Ishikawa (cell line): ENCODE measurements at regions not wholly inside any gene's neighbourhood (a gene's known extent, or its start where the extent isn't known, plus 50 kb on each side); places are given as distances from the start of the nearest gene placed in this dataset.

Source experiments
- CEBPB ChIP-seq: IDR thresholded peaks from 2 replicates; pipeline ENCODE4 v1.6.1; 2012
- CREB1 ChIP-seq: IDR thresholded peaks from 2 replicates; pipeline ENCODE4 v1.6.1; 2012; ENCODE audit warnings: low read depth
- EGR1 ChIP-seq: IDR thresholded peaks from 2 replicates; pipeline ENCODE4 v1.6.1; 2012
- EP300 ChIP-seq: IDR thresholded peaks from 2 replicates; pipeline ENCODE4 v1.6.1; 2012; ENCODE audit warnings: borderline replicate concordance
- FOXM1 ChIP-seq: IDR thresholded peaks from 2 replicates; pipeline ENCODE4 v1.6.1; 2012; ENCODE audit warnings: low read depth, borderline replicate concordance
- NFIC ChIP-seq: IDR thresholded peaks from 2 replicates; pipeline ENCODE4 v1.6.1; 2012
- RAD21 ChIP-seq: IDR thresholded peaks from 2 replicates; pipeline ENCODE4 v1.6.1; 2012; ENCODE audit warnings: low read depth
- TAF1 ChIP-seq: IDR thresholded peaks from 2 replicates; pipeline ENCODE4 v1.6.1; 2012; ENCODE audit warnings: low read depth, mild to moderate bottlenecking
- TCF12 ChIP-seq: IDR thresholded peaks from 2 replicates; pipeline ENCODE4 v1.6.1; 2012; ENCODE audit warnings: low read depth
- TEAD4 ChIP-seq: IDR thresholded peaks from 2 replicates; pipeline ENCODE4 v1.6.1; 2012
- YY1 ChIP-seq: IDR thresholded peaks from 2 replicates; pipeline ENCODE4 v1.6.1; 2012; ENCODE audit warnings: low read depth
- ZBTB7A ChIP-seq: IDR thresholded peaks from 2 replicates; pipeline ENCODE4 v1.6.1; 2012; ENCODE audit warnings: low read depth
- TF ChIP-seq, protein P1 (sequence below): IDR thresholded peaks from 2 replicates; pipeline ENCODE4 v1.6.1; 2012; ENCODE audit warnings: low read depth, mild to moderate bottlenecking
- TF ChIP-seq, protein P2 (sequence below): IDR thresholded peaks from 2 replicates; pipeline ENCODE4 v1.6.1; 2012
- TF ChIP-seq, protein P3 (sequence below): IDR thresholded peaks from 2 replicates; pipeline ENCODE4 v1.6.1; 2012

DNA sequence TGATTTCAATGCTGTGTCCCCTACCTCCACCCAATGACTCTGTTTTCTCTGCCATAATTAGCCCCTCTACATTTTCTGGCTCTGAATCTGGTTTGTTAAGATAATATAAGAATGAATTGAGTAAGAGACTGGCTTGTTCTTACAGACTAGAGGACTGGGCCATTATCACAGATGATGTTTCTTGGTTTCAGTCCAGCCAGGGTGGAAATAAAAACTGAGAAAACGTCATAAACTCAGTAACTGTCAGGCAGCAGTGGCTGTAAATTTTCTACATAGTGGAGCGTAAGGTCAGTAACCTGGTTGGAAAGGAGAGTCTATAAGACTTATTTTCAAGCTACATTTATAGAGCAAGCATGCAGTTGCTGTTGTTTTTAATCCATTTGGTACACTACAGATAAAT lies 485.4 kb downstream of the HTR7 start:
- no peak for TF ChIP-seq YY1
- no peak for TF ChIP-seq FOXM1
- TF ChIP-seq, protein P1, sequence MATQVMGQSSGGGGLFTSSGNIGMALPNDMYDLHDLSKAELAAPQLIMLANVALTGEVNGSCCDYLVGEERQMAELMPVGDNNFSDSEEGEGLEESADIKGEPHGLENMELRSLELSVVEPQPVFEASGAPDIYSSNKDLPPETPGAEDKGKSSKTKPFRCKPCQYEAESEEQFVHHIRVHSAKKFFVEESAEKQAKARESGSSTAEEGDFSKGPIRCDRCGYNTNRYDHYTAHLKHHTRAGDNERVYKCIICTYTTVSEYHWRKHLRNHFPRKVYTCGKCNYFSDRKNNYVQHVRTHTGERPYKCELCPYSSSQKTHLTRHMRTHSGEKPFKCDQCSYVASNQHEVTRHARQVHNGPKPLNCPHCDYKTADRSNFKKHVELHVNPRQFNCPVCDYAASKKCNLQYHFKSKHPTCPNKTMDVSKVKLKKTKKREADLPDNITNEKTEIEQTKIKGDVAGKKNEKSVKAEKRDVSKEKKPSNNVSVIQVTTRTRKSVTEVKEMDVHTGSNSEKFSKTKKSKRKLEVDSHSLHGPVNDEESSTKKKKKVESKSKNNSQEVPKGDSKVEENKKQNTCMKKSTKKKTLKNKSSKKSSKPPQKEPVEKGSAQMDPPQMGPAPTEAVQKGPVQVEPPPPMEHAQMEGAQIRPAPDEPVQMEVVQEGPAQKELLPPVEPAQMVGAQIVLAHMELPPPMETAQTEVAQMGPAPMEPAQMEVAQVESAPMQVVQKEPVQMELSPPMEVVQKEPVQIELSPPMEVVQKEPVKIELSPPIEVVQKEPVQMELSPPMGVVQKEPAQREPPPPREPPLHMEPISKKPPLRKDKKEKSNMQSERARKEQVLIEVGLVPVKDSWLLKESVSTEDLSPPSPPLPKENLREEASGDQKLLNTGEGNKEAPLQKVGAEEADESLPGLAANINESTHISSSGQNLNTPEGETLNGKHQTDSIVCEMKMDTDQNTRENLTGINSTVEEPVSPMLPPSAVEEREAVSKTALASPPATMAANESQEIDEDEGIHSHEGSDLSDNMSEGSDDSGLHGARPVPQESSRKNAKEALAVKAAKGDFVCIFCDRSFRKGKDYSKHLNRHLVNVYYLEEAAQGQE, result no peak
- TF ChIP-seq, protein P2, sequence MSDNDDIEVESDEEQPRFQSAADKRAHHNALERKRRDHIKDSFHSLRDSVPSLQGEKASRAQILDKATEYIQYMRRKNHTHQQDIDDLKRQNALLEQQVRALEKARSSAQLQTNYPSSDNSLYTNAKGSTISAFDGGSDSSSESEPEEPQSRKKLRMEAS, result no peak
- TF ChIP-seq TCF12, result no peak
- TF ChIP-seq CREB1, result no peak
- no peak for TF ChIP-seq TEAD4
- TF ChIP-seq CEBPB, result no peak
- TF ChIP-seq TAF1, result no peak
- TF ChIP-seq, protein P3, sequence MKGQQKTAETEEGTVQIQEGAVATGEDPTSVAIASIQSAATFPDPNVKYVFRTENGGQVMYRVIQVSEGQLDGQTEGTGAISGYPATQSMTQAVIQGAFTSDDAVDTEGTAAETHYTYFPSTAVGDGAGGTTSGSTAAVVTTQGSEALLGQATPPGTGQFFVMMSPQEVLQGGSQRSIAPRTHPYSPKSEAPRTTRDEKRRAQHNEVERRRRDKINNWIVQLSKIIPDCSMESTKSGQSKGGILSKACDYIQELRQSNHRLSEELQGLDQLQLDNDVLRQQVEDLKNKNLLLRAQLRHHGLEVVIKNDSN, result no peak
- no peak for TF ChIP-seq EP300
- TF ChIP-seq ZBTB7A, result no peak
- TF ChIP-seq EGR1, result no peak
- no peak for TF ChIP-seq RAD21
- TF ChIP-seq NFIC, result no peak

GRCh38 chr10:90373911-90374310 lies 483.9 kb downstream of the HTR7 start:
- TF ChIP-seq TEAD4 (no peak), YY1 (no peak), CREB1 (no peak), FOXM1 (no peak), TCF12 (no peak), EGR1 (no peak), CEBPB (no peak)
- TF ChIP-seq, protein P1, result no peak

DNA sequence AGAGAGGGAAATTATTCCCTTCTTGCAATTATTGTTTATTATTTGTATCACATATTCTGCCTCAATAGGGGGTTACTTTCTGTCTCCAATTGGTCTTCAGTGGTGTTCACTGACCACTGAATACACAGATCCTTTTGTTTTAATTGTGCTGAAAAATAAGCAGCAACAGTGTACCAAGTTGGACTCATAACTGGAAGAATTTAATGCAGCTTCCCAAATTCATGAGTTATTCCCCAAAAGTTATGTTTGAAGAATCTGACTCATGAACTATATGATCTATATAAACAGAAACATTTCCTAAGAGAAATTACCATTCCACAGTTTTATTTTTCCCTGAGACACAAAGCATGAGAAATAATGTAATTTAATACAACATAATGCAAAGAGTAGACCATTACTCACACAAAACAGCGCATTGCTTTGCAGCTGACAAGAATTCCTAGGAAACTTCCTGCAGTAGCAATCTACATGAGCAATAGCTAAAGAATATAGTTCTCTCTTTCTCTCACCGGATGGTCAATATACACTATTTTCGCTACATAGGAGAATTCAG lies 479.2 kb downstream of the HTR7 start:
- TF ChIP-seq YY1 (no peak), CEBPB (no peak), RAD21 (no peak), CREB1 (no peak), TEAD4 (no peak)

DNA sequence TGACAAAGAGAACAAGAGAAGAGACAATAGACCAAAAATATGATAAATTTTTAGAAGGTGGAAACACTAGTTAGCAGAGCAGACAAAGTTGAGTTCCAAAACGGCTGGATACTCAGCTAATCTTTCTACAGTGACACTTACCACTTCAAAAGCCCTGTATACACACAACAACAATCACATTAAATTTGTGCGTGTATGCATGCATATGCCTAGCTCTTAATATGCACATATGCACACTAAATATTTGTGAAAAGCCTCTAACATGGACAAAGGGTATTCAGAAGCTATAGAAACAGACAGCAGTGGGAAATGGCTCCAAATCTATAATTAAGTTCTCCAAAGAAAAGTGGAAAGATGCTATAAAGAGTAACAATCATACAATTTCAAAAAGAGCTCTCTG lies 476.4 kb downstream of the HTR7 start:
- no peak for TF ChIP-seq RAD21
- TF ChIP-seq, protein P3, result no peak
- TF ChIP-seq FOXM1, result no peak
- TF ChIP-seq NFIC, result no peak
- no peak for TF ChIP-seq TEAD4
- TF ChIP-seq TAF1, result no peak
- TF ChIP-seq ZBTB7A, result no peak
- TF ChIP-seq TCF12, result no peak

DNA sequence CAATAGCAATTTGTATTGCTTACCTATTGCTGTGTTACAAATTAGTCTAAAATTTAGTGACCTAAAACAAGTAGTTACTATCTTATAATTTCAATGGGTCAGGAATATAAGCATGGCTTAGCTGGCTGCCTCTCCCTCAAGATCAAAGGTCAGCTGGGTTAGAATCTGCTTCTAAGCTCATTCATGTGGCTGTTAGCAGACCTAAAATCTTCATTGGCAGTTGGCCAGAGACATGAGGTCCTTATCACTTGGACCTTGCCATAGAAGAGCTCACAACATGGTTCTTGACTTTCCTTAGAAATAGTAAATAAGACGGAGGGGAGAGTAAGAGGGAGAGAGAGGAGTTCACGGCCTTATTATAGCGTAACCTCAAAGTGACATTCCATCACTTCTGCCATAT lies 468.0 kb downstream of the HTR7 start:
- TF ChIP-seq, protein P1, result no peak
- no peak for TF ChIP-seq EGR1
- no peak for TF ChIP-seq FOXM1
- TF ChIP-seq, protein P2, result no peak
- TF ChIP-seq CEBPB, result no peak
- TF ChIP-seq NFIC, result no peak
- no peak for TF ChIP-seq TEAD4
- no peak for TF ChIP-seq YY1
- TF ChIP-seq ZBTB7A, result no peak
- no peak for TF ChIP-seq EP300
- TF ChIP-seq CREB1, result no peak
- TF ChIP-seq, protein P3, result no peak
- TF ChIP-seq TCF12, result no peak
